Lower lobe of right lung (tissue), 2 donors: ENCODE measurements at regions not wholly inside any gene's neighbourhood (a gene's known extent, or its start where the extent isn't known, plus 50 kb on each side); places are given as distances from the start of the nearest gene placed in this dataset.
A peak's percentile ranks its signal among the peaks of the same experiment; 100 is the strongest.

ENCODE experiments used
- ATAC-seq, 2 donors: fragments of 200-7000 bp; cut with Tn5 transposase; one replicate each; pipeline ENCODE4 v1.9.1; 2020 to 2022; ENCODE audit warnings: mild to moderate bottlenecking in 2 of 2, moderate library complexity in 2 of 2
- DNase-seq: peaks from one replicate; pipeline ENCODE4 v3.0.0-alpha.2; 2020
- H3K27ac ChIP-seq: fragments of 200-600 bp; one replicate; pipeline ENCODE4 v1.8.0; 2022
- H3K27me3 ChIP-seq: fragments of 200-600 bp; one replicate; pipeline ENCODE4 v1.8.0; 2022; ENCODE audit warnings: low read depth
- H3K36me3 ChIP-seq: fragments of 200-600 bp; one replicate; pipeline ENCODE4 v1.8.0; 2022; ENCODE audit warnings: mild to moderate bottlenecking
- H3K4me1 ChIP-seq: fragments of 200-600 bp; one replicate; pipeline ENCODE4 v1.8.0; 2022
- H3K4me3 ChIP-seq: fragments of 200-600 bp; one replicate; pipeline ENCODE4 v1.8.0; 2022; ENCODE audit warnings: mild to moderate bottlenecking
- H3K9me3 ChIP-seq: fragments of 200-600 bp; one replicate; pipeline ENCODE4 v1.8.0; 2022
- intact Hi-C: fragments of 100-400 bp; cut with DNase I; formaldehyde crosslinking; loops from one replicate; pipeline ENCODE4 v1.11.0; 2022
- TF ChIP-seq, protein P1 (sequence below): fragments of 200-600 bp; IDR thresholded peaks from one replicate; pipeline ENCODE4 v1.8.0; 2022; ENCODE audit warnings: antibody characterized with exemption, mild to moderate bottlenecking
- donor health status: DM: no; HTN: yes; CAD: no; lungs with severe emphysema.

DNA sequence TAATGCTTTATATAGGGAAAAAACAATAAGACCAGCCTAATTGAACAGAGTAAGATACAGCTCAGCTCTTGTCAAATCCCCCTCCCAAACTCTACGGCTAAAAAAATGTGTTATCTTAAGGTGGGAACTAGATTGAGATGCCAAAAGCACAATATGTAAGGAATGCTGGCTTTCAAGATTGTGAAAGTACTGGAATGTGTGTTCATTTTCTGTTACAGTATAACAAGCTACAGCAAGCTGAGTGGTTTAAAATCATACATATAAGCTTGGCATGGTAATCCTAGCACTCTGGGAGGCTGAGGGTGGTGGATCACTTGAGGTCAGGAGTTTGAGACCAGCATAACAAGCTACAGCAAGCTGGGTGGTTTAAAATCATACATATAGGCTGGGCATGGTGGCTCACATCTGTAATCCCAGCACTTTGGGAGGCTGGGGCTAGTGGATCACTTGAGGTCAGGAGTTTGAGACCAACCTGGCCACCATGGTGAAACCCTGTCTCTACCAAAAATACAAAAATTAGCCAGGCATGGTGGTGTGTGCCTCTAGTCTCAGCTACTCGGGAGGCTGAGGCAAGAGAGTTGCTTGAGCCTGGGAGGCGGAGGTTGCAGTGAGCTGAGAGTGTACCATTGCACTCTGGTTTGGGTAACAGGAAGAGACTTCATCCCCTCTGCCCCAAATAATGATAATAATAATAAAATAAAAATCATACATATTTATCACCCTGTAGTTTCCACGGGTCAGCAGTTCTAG, 297.7 kb downstream of the DOK5 start:
- Histone ChIP-seq H3K4me3 (no peak overlapping the region), H3K4me1 (no peaks in the 10 kb centered on the region), H3K36me3 (no peaks in the 10 kb centered on the region), H3K27ac (no peak overlapping the region), H3K27me3 (no peaks in the 10 kb centered on the region), H3K9me3 (no peaks in the 10 kb centered on the region)
- DNase-seq (no peak), ATAC-seq (peak; percentile 49 to 68)
- intact Hi-C loops = no loop called here
- TF ChIP-seq, protein P1, sequence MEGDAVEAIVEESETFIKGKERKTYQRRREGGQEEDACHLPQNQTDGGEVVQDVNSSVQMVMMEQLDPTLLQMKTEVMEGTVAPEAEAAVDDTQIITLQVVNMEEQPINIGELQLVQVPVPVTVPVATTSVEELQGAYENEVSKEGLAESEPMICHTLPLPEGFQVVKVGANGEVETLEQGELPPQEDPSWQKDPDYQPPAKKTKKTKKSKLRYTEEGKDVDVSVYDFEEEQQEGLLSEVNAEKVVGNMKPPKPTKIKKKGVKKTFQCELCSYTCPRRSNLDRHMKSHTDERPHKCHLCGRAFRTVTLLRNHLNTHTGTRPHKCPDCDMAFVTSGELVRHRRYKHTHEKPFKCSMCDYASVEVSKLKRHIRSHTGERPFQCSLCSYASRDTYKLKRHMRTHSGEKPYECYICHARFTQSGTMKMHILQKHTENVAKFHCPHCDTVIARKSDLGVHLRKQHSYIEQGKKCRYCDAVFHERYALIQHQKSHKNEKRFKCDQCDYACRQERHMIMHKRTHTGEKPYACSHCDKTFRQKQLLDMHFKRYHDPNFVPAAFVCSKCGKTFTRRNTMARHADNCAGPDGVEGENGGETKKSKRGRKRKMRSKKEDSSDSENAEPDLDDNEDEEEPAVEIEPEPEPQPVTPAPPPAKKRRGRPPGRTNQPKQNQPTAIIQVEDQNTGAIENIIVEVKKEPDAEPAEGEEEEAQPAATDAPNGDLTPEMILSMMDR = no peak

DNA sequence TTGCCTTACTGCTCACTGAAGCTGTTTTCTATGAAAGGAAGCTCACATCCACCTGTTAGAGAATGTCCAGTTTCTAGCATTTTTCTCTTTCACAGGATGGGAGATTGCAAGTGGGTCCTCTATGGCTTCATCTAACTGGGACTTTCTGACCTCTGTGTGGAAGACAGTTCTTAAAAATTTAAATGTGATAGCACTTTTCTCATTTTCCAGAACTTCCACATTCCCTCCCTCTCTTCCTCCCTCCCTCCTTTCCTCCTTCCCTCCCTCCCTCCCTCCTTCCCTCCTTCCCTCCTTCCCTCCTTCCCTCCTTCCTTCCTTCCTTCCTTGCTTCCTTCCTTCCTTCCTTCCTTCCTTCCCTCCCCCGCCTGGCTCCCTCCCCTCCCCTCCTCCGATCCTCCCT, 291.1 kb downstream of the DOK5 start:
- no peaks in the 10 kb centered on the region for H3K36me3 ChIP-seq

DNA sequence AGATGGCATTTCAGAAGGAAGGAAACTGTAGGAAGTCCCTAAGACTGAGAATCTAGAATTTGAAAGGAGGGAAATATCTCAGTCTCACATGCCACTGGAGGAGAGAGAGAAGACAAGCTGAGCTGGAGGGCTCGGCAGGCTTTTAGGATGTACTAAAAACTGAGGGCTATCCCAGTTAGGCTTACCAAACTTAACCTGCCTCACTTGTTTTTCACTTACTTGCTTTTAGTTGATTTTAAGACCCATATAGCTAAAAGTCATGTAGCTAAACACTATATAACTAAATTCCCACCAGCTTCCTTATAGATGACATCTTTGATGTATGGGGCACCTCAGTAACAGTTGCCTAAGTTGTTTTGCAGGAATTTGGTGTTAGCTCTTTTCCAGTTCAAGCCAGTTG, 288.0 kb downstream of the DOK5 start:
- no peak for DNase-seq
- intact Hi-C loops = no loop called here
- Histone ChIP-seq H3K27me3 (no peaks in the 10 kb centered on the region), H3K27ac (no peak overlapping the region), H3K4me1 (no peaks in the 10 kb centered on the region), H3K9me3 (no peaks in the 10 kb centered on the region), H3K4me3 (no peak overlapping the region), H3K36me3 (no peaks in the 10 kb centered on the region)
- TF ChIP-seq, protein P1 = no peak
- no peak for ATAC-seq

More for the DNA sequence above, 291.1 kb downstream of the DOK5 start:
- H3K9me3 ChIP-seq = no peaks in the 10 kb centered on the region
- TF ChIP-seq, protein P1 = no peak
- H3K4me3 ChIP-seq = no peak overlapping the region
- no peak overlapping the region for H3K27ac ChIP-seq
- no peaks in the 10 kb centered on the region for H3K27me3 ChIP-seq
- no peak for DNase-seq
- intact Hi-C loops = no loop called here
- no peak for ATAC-seq
- H3K4me1 ChIP-seq = no peaks in the 10 kb centered on the region

DNA sequence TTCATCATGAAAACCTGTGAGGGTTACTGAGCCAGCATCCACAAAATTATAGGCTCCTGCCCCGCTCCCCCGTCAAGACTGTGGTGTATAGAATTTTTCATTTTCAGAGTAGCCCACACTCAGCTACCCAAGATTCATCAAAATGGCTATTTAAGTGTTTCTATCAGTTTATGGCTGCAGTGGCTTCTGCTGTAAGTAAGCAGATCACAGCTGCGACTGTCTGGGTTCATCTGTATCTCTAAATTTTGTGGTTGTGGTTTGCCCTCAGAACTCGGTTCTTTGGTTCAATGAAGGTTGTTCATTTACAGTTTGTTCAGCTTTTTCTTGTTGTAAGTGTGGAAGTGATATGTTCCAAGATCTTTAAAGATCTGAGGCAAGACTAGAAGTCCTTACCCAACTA, 284.2 kb downstream of the DOK5 start:
- no peaks in the 10 kb centered on the region for H3K36me3 ChIP-seq
- no peaks in the 10 kb centered on the region for H3K27me3 ChIP-seq
- ATAC-seq (no peak), DNase-seq (no peak)
- H3K27ac ChIP-seq = no peak overlapping the region
- H3K9me3 ChIP-seq = no peaks in the 10 kb centered on the region
- intact Hi-C loops = no loop called here
- no peaks in the 10 kb centered on the region for H3K4me1 ChIP-seq
- TF ChIP-seq, protein P1 = no peak
- no peak overlapping the region for H3K4me3 ChIP-seq

DNA sequence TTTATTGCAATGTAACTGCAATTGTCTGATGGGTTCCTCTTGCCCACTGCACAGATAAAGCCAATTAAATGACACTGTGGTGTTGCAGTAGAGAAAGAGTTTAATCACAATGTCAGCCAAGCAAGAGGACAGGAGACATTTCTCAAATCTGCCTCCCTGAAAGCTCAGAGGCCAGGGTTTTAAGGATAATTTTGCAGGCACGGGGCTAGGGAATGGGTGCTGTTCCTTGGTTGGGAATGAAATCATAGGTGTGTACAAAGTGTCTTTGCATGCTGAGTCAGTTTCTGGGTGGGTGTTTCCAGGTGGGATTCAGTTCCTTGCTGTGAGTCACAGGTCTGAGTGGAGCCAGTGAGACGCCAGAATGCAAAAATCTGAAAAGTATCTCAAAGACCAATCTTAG, 271.4 kb downstream of the DOK5 start:
- Histone ChIP-seq H3K27me3 (no peaks in the 10 kb centered on the region), H3K4me1 (no peaks in the 10 kb centered on the region), H3K36me3 (no peaks in the 10 kb centered on the region), H3K27ac (no peak overlapping the region), H3K4me3 (no peak overlapping the region), H3K9me3 (no peaks in the 10 kb centered on the region)
- no peak for DNase-seq
- intact Hi-C loops = no loop called here
- ATAC-seq = no peak
- TF ChIP-seq, protein P1 = no peak
